CD1c-positive myeloid dendritic cell (primary cell): ENCODE measurements at regions not wholly inside any gene's neighbourhood (a gene's known extent, or its start where the extent isn't known, plus 50 kb on each side); places are given as distances from the start of the nearest gene placed in this dataset.

ENCODE experiments used
- DNase-seq: peaks from one replicate; pipeline ENCODE4 v3.0.0-alpha.2; 2016; ENCODE audit errors: extremely low spot score

DNA sequence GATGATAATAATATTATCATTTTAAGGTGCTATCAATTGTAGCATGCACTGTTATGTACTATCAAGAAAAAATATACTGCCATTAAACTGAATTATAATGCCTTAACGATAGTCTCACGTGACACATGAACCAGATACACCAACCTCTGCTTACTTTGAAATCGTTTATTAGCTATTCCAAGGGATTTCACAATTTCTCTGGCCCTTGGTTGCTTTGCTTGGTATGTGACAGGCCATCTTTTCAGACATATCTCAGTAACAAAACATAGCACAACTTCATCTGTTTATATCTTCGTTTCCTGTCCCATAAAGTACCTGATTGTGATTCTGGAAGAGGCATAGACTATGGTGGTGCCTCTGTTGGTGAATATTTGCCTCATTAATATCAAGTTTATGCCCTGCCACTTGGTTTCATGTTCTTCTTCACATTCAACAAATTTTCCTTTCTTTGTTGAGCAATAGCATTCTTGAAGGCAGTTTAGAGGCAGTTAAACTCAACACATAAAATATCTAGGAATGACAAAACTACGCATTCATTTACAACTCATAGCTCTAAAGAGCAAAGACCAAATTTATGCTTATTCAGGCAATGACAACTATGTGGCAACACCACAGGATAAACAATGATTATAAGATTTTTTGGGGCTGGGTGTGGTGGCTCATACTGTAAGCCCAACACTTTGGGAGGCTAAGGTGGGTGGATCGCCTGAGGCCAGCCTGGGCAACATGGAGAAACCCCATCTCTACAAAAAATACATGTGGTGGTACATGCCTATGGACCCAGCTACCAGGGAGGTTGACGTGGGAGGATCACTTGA, 84.3 kb downstream of the MCFD2 start:
- no peak for DNase-seq

DNA sequence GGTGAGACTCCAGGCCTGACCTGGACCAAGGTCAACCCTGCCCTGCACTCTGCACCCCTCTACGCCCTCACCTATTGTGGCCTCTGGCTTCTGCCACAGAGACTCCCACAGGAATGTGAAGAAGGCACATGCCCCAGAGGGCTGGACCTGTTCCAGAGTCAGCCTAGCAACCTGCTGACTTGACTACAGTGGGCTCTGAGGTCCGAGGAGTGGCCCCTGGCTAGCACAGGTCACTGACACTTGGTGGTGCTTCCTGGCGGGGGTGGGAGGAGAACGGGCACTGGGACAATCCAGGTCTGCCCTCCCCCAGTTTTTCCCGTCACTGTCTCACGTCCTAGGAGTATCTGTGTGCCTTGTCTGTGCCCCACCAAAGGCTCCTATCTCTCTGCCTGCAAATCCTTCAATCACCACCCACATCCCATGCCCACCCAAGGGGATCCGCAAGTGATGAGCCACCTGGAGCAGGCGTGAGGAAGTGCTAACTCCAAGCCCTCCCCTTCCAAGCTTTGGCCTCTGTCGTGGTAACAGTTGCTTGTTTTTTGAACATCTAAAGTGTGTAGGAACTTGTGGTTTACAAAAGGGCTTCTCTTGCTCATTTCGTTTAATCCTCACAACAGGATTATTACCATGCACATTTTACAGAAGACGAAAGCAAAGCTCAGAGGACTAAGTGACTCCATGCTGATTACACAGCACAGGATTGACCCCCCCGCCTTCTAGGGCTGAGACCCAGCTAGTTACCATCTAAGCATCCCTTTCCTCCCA, 86.2 kb downstream of the MCFD2 start:
- DNase-seq: no peak

DNA sequence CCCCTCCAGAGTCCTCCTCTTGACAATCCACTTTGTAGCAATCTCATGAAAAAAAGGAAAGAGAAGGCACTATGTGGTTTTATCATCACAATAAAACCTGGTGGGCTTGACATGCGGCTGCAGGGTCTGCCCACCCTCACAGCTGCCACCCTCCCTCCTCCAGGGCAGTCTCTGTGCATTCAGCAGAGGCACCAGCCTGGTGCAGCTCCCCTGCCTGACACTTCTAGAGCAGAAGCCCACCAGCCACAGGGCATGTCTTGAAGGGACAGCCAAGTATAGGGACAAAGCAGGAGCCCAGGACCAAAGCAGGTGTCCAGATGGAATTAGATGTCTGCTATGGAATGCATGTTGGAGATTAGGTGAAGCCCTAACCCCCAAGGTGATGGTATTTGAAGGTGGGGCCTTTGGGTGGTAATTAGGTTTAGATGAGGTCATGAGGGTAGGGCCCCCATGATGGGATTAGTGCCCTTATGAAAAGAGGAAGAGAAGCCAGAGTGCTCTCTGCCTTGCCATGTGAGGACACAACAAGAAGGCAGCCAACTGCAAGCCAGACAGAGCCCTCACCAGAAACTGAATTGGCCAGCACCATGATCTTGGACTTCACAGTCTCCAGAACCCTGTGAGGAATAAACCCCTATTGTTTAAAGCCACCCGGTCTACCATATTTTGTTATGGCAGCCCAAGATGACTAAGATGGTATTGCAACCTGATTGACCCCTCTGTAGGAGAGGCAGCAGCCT, 86.9 kb downstream of the MCFD2 start:
- no peak for DNase-seq

DNA sequence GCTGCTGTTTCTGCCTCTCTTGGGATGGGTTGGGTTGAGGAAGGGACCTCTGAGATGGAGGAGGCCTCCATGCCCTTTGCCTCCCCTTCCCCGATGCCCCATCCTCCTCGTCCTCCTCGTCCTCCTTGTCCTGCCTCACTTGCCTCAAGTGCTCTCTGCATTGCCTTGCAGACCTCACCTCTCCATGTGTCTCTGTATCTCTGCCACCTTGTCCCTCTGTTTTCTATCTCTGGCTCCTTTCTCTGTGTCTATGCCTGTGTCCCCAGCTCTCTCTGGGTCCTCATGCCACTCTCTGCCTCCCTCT, 87.5 kb downstream of the MCFD2 start:
- DNase-seq: no peak

DNA sequence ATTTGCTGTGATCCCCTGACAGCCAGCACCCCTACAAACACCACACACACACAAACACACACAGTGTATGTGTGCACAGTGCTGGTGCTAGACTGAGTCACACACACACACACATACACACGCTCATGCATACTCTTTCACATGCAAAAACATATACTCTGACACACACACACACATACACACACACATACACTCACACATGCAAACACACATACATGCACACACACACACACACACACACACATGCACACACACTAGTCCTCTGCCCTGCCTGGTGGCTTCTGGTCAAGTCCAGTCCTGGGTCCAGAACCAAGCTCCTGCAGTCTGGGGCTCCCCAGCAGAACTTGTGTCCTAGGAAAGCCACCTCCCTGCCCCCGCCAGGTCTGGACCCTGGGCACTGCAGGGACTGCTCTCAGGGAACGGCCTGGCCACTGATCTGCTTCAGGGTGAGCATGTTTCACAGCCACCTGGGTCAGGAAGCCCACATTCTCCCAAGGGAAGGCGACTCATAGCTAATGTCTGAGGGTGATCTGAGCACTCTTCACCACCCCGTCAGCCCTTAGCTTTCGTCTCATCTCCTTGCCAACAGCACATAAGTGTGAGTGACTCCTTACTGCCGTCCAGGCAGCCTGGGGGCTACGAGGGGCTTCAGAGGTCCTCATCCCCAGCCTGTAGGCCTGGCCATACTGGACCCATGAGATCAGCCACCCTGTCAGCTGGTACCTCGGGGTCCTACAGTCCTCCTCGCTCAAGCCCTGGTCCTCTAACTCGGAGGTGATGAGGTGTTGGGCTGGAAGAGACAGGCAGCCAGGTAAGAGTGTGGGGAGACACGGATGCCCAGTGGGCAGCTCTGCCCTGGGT, 88.1 kb downstream of the MCFD2 start:
- no peak for DNase-seq

DNA sequence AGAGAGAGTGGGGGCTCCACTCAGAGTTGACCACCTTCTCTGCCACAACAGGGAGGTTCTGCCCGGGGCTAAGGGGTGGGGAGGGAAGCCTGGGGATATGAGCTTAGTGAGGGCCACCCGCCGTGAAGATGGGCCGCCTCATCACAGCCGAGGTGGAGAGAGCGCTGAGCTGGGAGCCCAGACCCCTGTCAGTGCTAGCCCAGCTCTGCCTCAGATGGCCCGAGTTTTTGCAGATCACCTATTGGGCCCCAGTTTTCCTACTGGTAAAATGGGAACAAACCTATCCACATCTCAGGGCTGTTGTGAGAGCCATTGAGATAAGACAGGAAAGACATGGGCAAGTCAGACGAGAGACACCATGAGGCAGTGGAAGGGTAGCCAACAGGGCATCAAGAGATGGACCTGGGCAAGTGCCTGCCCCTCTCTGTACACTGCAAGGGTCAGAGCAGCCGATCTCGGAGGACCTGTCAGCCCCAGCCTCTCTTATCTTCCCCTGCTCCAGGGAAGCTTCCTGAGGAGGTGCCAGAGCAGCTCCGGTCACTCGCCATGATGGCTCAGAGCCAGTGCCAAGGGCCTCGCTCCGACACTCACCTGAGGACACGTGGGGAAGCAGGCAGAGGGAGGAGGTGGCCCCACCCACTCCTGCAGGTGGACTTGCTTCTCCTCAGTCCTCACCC, 88.9 kb downstream of the MCFD2 start:
- no peak for DNase-seq

DNA sequence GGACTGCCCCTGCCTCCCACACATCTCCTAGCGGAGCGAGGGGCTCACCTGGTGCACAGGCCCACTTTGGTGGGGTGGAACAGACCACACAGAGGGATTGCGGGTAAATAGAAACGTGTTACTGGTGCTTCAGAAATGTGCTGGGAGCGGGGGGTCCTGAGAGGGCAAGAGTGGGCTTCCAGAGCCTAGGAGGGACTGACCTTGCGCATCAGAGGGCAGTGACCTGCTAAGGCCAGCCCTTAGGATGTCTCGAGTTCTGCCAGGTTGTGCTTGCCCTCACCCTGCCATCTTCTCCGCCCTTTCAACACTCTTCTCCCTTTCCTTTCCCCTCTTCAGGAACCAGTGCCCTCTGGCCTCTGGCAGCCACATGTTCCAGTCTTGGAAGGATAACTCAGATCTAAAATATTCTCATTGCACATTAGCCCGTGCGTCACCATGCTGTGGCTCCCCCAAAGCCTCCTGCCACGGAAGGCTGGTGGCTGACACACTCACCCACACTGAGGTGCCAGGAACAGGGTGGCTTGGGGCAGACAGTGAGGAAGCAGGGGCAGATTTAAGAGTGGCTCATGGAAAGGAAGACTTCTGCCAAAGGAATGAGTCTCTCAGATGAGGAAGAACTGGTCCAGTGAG, 89.6 kb downstream of the MCFD2 start:
- no peak for DNase-seq

DNA sequence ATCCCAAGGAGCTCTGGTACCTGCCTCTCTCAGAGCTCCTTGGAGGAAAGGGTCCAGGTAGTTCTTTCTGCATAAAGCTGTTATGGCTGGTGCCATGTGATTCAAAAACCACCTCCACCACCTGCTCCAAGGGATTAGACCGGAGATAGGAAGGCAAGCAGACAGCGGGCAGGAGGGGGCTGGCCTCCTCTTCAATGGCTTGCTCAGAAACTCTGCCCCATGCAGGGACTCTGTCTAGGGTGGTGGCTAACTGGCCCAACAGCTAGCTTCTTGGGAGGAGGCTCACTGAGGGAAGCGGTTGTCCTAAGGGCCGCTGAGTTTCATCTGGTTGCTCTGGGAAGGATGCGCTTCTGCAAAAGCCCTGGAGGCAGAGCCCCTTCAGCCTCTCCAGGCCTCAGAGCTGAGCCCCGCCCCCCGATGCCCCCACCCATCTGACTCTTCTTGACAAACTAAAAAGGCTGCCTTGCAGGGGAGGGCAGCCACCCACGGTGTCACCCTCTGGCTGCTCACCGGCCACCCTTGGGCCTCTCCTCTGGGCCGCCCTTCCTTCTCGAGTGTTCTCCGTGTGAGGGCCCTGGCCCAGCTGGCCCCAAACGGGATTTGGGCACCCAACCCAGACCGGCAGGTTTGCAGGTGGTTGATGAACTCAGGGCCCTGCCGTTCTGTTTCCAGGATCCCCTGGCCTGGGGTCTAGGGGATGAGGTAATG, 90.2 kb downstream of the MCFD2 start:
- no peak for DNase-seq

DNA sequence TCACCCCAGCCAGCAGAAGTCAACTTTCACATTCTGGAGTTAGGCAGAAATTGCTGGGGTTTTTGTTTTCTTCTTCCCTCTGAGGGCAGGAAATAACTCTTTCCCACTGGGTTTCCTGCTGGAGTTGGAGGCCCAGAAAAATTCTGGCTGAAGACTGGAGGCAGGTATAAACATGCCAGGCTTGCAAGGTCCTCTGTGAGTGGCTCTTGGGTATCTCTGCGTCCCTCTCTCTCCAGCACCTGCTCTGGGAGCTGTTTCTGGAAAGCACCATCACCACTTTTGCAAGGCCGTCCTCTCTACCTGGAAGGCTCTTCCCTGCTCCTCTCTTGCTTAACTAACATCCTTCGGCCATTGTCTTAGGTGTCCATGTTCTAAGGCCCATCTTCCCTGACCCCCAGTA, 91.0 kb downstream of the MCFD2 start:
- DNase-seq: no peak

DNA sequence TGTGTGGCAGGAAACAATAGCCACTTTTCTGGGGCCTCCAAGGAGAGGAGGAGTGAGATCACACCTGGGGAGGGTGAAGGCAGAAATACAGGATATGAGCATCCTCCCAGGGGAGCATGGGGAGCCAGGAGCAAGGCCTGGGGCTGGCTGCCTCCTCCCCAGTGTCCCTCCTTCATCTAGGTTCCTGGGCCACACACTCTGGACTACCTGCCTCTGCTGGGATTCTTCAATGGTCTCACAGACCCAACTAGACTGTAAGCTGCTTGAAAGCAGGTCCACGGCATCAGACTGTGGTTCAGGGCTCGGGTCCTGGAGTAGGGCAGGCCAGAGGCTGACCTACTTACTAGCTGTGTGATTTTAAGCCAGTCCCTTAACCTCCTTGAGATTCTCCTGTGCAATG, 94.0 kb downstream of the MCFD2 start:
- DNase-seq: no peak

DNA sequence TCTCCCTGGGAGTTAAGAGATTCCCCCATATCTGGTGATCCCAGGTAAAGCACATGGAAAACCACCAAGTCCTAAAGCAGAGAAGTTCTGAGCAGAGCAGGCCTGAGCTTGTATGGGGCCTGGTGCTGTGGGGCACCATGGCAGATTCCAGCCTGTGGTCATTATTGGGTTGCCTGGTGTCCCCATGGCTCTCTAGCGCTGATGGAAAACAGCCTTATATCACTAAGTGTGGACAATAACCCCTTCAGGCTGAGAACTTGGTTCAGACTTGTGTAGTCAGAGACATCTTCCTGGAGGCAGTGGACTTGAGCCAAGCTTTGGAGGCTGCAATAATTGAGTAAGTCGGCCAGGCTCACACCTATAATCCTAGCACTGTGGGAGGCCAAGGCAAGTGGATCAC, 96.8 kb downstream of the MCFD2 start:
- no peak for DNase-seq

DNA sequence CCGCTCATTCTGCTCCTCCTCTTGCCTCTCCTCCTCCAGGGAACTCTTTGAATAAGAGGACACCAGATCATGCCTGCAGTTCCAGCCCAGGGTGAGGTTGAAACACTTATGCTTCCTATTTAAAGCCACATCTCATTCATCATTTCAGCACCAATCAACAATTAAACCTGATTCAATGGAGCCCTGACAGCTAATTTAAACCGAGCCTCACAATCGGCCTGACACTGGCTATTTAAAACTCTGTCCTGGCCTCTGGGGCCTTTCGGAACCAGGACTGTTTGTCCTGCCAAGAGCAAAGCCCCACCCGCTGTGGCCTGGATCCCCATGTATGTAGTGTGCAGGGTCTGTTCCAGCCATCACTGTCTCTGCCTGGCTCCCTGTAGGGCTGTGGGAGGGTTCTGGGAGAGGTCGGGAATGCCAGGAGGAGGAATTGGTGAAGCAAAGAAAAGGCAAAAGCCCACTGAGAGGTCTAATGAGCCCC, 97.4 kb downstream of the MCFD2 start:
- DNase-seq: no peak

DNA sequence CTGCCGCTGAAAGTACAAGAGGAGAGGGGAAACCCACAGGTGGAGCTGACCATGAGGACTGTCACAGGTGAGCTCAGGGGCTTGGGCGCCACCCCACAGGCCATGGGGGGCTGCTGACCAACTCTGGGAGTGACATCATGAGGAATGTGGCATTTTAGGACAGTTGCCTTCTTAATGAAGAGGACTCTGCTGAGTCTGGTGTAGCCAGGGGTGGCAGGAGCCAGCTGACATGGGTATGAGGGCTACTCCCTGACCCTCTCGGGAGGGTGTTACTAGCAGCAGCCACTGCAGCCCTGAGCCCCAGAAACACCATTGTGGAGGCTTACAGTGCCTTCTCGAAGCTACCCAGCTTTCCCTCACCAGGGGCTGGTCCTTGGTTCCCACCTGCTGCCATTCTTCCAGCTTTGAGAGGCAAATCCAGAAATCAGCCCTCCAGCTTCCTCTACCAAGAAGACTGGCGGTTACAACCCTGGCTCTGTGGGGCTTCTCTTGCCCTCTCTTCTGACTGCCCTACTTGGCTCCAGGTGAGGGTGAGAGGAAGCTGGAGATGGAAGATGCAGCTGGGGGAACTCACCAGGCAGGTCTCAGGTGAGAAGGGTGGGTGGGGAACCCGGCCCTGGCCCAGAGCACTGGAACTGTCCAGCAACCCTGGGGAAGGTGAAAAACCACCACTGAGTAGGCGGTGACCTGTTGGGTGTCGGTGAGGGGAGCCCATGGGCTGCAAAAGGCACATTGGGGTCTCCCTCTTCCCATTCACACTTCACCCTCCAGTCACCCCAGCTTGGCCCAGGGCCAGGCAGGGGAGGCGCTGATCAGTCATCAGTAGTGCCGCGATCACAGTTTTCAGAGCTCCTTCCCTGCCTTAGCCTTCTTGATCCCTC, 98.5 kb downstream of the MCFD2 start:
- DNase-seq: no peak

DNA sequence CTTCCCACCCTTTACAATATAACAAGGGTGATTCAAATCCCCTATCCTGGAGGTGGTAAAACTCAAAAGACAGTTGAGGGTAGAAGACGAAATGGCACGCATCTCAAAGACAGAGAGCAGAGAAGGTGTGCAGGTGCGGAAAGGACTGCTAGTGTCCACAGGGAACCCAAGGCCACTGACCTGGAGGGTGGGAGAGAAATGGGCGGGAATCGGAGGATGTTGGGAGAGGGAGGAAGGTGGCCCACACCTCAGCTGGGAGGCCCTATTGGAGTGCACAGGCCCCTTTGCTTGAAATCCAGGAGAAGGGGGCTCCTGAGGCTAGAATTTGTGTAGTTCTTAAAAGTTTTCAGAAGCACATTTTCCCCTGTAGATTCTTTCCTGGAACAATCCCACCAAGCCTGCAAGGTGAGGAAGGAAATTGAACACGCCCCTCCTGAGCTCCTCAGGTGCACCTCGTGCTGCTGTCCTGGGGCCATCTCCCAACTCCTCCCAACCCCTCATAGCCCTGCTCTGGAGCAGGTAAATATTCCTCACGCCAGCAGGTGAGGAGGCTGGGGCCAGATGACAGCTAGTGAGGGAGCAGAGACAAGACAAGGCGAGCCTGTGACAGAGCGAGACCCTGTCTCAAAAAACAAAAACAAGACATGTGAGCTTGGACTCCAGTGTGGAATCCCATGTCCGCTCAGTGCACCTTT, 99.3 kb downstream of the MCFD2 start:
- no peak for DNase-seq

DNA sequence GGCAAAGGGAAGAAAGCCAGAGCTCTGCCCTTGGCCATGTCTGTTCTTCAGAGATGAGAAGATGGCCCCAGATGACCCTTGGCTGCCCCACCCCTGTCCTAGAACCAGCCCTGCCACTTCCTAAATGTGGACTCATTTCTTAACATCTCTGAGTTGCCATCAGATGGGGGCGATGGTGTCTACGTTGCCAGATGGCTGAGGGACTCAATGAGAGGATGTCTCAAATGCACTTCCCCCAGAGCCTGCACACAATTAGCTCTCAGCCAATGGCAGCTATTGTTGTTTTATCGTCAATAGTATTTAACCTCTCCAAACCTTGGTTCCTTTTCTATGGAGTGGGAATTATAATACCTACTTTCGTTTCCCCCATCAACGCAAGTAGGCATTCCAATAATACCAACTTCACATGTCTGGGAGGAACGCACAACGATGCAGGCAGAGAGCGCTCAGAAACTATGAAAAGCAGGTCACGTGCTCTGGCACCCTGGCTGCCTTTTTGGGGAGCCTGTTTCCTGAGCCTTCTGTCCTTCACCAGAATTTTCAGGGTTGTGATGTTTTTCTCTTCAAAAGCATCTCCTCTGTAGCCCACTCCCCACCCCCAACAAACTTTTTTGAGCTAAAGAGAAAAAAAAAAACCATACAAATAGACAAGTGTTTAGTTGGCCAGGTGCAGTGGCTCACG, 100.3 kb downstream of the MCFD2 start:
- DNase-seq: peak; percentile 3

DNA sequence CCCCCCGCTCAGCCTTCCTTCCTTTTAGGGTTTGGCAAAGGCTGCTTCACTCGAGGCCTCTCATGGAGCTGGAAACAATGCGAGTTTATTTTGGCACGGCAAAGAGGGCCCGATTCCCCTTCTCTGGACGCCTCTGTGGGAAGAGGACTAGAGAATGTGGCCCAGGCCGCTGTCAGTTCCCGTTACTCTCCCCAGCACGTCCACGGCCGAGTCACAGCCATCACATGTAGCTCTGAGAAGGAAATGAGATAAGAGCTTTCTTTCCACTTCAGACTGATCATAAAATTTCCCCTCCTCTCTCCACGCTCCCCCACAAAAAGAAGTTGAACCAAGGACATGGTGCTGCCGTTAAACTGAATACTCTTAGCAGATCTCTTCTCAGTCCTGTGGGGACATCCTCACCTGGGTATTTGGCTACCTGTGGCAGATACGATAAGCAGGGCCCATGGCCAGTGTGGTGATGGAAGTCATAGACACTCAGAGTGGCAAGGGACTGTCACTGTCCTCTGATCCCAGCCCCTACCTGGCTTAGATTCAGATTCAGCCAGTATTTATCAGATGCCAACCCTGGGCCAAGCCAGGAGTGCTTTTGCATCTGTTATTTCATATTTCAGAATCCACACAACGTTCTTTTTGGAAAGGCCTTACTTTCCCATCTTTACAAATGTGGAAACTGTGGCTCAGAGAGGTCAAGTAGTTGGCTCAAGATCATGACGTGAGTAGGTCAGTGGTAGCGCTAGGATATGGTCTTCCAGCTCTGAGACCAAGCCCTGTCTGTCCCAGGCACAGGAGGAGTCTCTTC, 101.2 kb downstream of the MCFD2 start:
- peak; percentile 35 for DNase-seq

DNA sequence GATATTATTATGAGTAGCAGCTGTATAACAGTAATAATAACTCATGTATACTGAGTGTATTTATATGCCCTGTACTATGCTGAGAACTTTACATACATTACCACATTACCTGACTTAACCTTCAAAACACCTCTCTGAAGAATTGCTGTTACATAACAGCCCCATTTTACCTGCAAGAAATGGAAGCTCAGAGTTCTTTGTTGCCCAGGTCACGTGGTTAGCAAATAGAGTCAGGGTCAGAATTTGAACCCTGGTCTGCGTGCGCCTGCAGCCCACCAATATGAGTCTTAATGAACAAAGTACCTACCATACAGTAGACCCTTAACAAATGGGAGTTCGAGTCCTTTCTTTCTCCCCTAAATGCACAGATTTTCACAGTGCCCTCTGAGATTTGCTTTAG, 101.9 kb downstream of the MCFD2 start:
- no peak for DNase-seq
